H9 (cell line): ENCODE measurements at regions not wholly inside any gene's neighbourhood (a gene's known extent, or its start where the extent isn't known, plus 50 kb on each side); places are given as distances from the start of the nearest gene placed in this dataset.

Experiments used
- DNase-seq: peaks from one replicate; pipeline ENCODE4 v3.0.0-alpha.2; 2017
- H2AFZ ChIP-seq: one replicate; pipeline ENCODE4 v1.6.1; 2013; ENCODE audit warnings: mild to moderate bottlenecking, low read length, control low read depth, moderate library complexity
- H2AK5ac ChIP-seq: 2 replicates; pipeline ENCODE4 v1.6.1; 2013; ENCODE audit warnings: low read length, control low read depth, mixed read lengths; ENCODE audit not compliant: insufficient read length
- H2BK120ac ChIP-seq: one replicate; pipeline ENCODE4 v1.6.1; 2013; ENCODE audit warnings: low read depth, mild to moderate bottlenecking, low read length, control low read depth, inconsistent platforms; ENCODE audit not compliant: poor library complexity, severe bottlenecking
- H2BK12ac ChIP-seq: 2 replicates; pipeline ENCODE4 v1.6.1; 2013; ENCODE audit warnings: low read length, control low read depth, mixed read lengths, low read depth; ENCODE audit not compliant: insufficient read length
- H2BK15ac ChIP-seq: 2 replicates; pipeline ENCODE4 v1.6.1; 2013; ENCODE audit warnings: low read depth, low read length, control low read depth
- H2BK20ac ChIP-seq: one replicate; pipeline ENCODE4 v1.6.1; 2013; ENCODE audit warnings: low read depth, mild to moderate bottlenecking, low read length, control low read depth, inconsistent platforms; ENCODE audit not compliant: poor library complexity, severe bottlenecking
- H2BK5ac ChIP-seq: 2 replicates; pipeline ENCODE4 v1.6.1; 2013; ENCODE audit warnings: low read length, control low read depth, mixed read lengths; ENCODE audit not compliant: insufficient read length
- H3K14ac ChIP-seq: 2 replicates; pipeline ENCODE4 v1.6.1; 2013; ENCODE audit warnings: low read length, control low read depth; ENCODE audit not compliant: insufficient read depth
- H3K18ac ChIP-seq: 2 replicates; pipeline ENCODE4 v1.6.1; 2013; ENCODE audit warnings: low read depth, mild to moderate bottlenecking, mixed read lengths, low read length, control low read depth; ENCODE audit not compliant: insufficient read length
- H3K23ac ChIP-seq: 2 replicates; pipeline ENCODE4 v1.6.1; 2013; ENCODE audit warnings: low read length, control low read depth, mixed read lengths, low read depth; ENCODE audit not compliant: insufficient read length
- H3K23me2 ChIP-seq: 2 replicates; pipeline ENCODE4 v1.6.1; 2013; ENCODE audit warnings: low read depth, mild to moderate bottlenecking, mixed read lengths, low read length, control low read depth; ENCODE audit not compliant: insufficient read length, poor library complexity, severe bottlenecking
- H3K27ac ChIP-seq: 2 replicates; pipeline ENCODE4 v1.5.1; 2013; ENCODE audit warnings: low read length, control low read depth, mixed read lengths, low read depth; ENCODE audit not compliant: insufficient read length
- H3K27me3 ChIP-seq: 2 replicates; pipeline ENCODE4 v1.6.1; 2013; ENCODE audit warnings: low read length, control low read depth, inconsistent platforms; ENCODE audit not compliant: insufficient read depth
- H3K4ac ChIP-seq: 2 replicates; pipeline ENCODE4 v1.6.1; 2013; ENCODE audit warnings: low read depth, mild to moderate bottlenecking, control low read depth, inconsistent platforms, low read length, moderate library complexity
- H3K4me1 ChIP-seq: 2 replicates; pipeline ENCODE4 v1.6.1; 2013; ENCODE audit warnings: low read length, control low read depth, inconsistent platforms; ENCODE audit not compliant: insufficient read depth
- H3K4me2 ChIP-seq: 2 replicates; pipeline ENCODE4 v1.6.1; 2013; ENCODE audit warnings: low read length, control low read depth, mixed read lengths; ENCODE audit not compliant: insufficient read length, insufficient read depth
- H3K56ac ChIP-seq: 2 replicates; pipeline ENCODE4 v1.6.1; 2013; ENCODE audit warnings: low read depth, mild to moderate bottlenecking, mixed read lengths, low read length, control low read depth; ENCODE audit not compliant: insufficient read length
- H3K79me1 ChIP-seq: 2 replicates; pipeline ENCODE4 v1.6.1; 2013; ENCODE audit warnings: low read depth, mild to moderate bottlenecking, moderate library complexity, low read length, control low read depth, inconsistent platforms; ENCODE audit not compliant: insufficient read depth, poor library complexity, severe bottlenecking
- H3K79me2 ChIP-seq: 2 replicates; pipeline ENCODE4 v1.6.1; 2013; ENCODE audit warnings: low read length, control low read depth, inconsistent platforms; ENCODE audit not compliant: insufficient read depth
- H3K9ac ChIP-seq: 2 replicates; pipeline ENCODE4 v1.6.1; 2013; ENCODE audit warnings: low read length, control low read depth, mixed read lengths; ENCODE audit not compliant: insufficient read length; ENCODE audit errors: extremely low read depth
- H3K9me3 ChIP-seq: one replicate; pipeline ENCODE4 v1.6.1; 2013; ENCODE audit warnings: low read depth, low read length, inconsistent platforms; ENCODE audit not compliant: control insufficient read depth
- H3T11ph ChIP-seq: one replicate; pipeline ENCODE4 v1.6.1; 2013; ENCODE audit warnings: mild to moderate bottlenecking, low read length, control low read depth, inconsistent platforms
- H4K20me1 ChIP-seq: one replicate; pipeline ENCODE4 v1.6.1; 2013; ENCODE audit not compliant: control insufficient read depth, insufficient read length, insufficient read depth
- H4K5ac ChIP-seq: 2 replicates; pipeline ENCODE4 v1.6.1; 2013; ENCODE audit warnings: low read depth, mild to moderate bottlenecking, mixed read lengths, low read length, control low read depth; ENCODE audit not compliant: insufficient read length
- H4K8ac ChIP-seq: replicated peaks from 2 replicates; pipeline ENCODE4 v1.6.1; 2013; ENCODE audit warnings: low read length, control low read depth, mixed read lengths, low read depth; ENCODE audit not compliant: insufficient read length
- H4K91ac ChIP-seq: 2 replicates; pipeline ENCODE4 v1.6.1; 2013; ENCODE audit warnings: low read depth, mild to moderate bottlenecking, moderate library complexity, mixed read lengths, low read length, control low read depth; ENCODE audit not compliant: insufficient read length
- H3K27ac Mint-ChIP-seq, 3 experiments: 2 replicates in 2 of 3; 3 replicates in 1 of 3; pipeline ENCODE4 v1.8.0; 2020 to 2021; ENCODE audit warnings: mixed read lengths in 3 of 3, mild to moderate bottlenecking in 1 of 3, moderate library complexity in 1 of 3
- H3K27me3 Mint-ChIP-seq: 2 replicates; pipeline ENCODE4 v1.8.0; 2021; ENCODE audit warnings: low read depth, mild to moderate bottlenecking, moderate library complexity, mixed read lengths
- H3K36me3 Mint-ChIP-seq, 3 experiments: 2 replicates in 2 of 3; 3 replicates in 1 of 3; pipeline ENCODE4 v1.8.0; 2020 to 2021; ENCODE audit warnings: low read depth in 3 of 3, mixed read lengths in 3 of 3; ENCODE audit not compliant: insufficient read depth in 1 of 3
- H3K4me1 Mint-ChIP-seq, 2 experiments: 2 replicates each; pipeline ENCODE4 v1.8.0; 2020; ENCODE audit warnings: mixed read lengths in 2 of 2
- H3K4me3 Mint-ChIP-seq, 2 experiments: 2 replicates in 1 of 2; 3 replicates in 1 of 2; pipeline ENCODE4 v1.8.0; 2020 to 2021; ENCODE audit warnings: mild to moderate bottlenecking in 2 of 2, mixed read lengths in 2 of 2, moderate library complexity in 1 of 2
- H3K9me3 Mint-ChIP-seq, 2 experiments: 2 replicates in 1 of 2; 3 replicates in 1 of 2; pipeline ENCODE4 v1.8.0; 2020; ENCODE audit warnings: mild to moderate bottlenecking in 2 of 2, mixed read lengths in 2 of 2, moderate library complexity in 1 of 2
- CTCF ChIP-seq: fragments of 200-600 bp; sonication (generic); conservative IDR thresholded peaks from 3 replicates; pipeline ENCODE4 v1.8.0; 2021; ENCODE audit warnings: antibody characterized with exemption, mild to moderate bottlenecking

DNA sequence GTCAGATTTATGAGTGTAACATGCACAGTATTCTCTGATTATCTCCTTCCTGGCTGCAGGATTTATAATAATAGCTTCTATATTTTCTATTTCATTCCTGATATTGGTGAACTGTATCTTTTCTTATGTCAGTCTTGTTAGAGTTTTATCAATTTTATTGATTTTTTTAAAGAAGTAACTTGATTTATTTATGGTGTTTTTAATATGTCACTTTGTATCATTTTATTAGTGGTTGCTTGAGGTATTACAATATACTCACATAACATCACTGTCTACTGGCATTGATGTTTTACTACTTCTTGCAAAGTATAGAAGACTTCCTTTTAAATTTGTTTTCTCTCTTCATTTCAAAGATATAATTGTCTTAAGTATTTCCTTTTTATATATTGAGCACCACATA, 270.5 kb upstream of the GYPC start:
- Histone ChIP-seq H2BK120ac (no peak overlapping the region), H2BK20ac (no peak overlapping the region), H3K23ac (no peak overlapping the region), H3K79me2 (no peaks in the 10 kb centered on the region; the same call in 1 of the 2 replicates), H3K9ac (no peak overlapping the region), H3K18ac (no peak overlapping the region), H3K56ac (no peak overlapping the region), H2BK15ac (no peak overlapping the region), H3K27me3 (no peaks in the 10 kb centered on the region), H3K4ac (no peak overlapping the region), H3K9me3 (no peaks in the 10 kb centered on the region), H3K23me2 (no peaks in the 10 kb centered on the region), H3K27ac (no peak overlapping the region), H3T11ph (no peak overlapping the region), H2AK5ac (no peak overlapping the region), H2BK12ac (no peak overlapping the region), H3K79me1 (no peaks in the 10 kb centered on the region), H4K20me1 (no peaks in the 10 kb centered on the region), H4K91ac (no peak overlapping the region), H3K4me1 (no peaks in the 10 kb centered on the region), H3K14ac (no peak overlapping the region), H4K8ac (no peak overlapping the region), H2AFZ (no peak overlapping the region), H2BK5ac (no peak overlapping the region), H4K5ac (no peak overlapping the region), H3K4me2 (no peak overlapping the region)
- DNase-seq: no peak
- TF ChIP-seq CTCF: no peak; the same call in 2 of the 3 replicates
- Mint-ChIP-seq H3K36me3 (peaks cover 5 to 21% (median 17%) of the 10 kb centered on the region in 3 experiments; a peak in 6 of 7 replicates), H3K27ac (no peak overlapping the region), H3K4me1 (no peaks in the 10 kb centered on the region), H3K4me3 (no peak overlapping the region), H3K9me3 (peaks cover 23 to 30% of the 10 kb centered on the region in 2 experiments), H3K27me3 (no peaks in the 10 kb centered on the region)
